HG03139 (cell line): ENCODE measurements at regions not wholly inside any gene's neighbourhood (a gene's known extent, or its start where the extent isn't known, plus 50 kb on each side); places are given as distances from the start of the nearest gene placed in this dataset.
"Not testable (repeated sequence)": the region's sequence is repeated elsewhere in the genome, so short reads cannot be mapped to it uniquely, and the experiment has no call there.

Source experiments
- ATAC-seq: cut with Tn5 transposase; IDR thresholded peaks from one replicate; pipeline ENCODE4 v1.9.1; 2021; ENCODE audit not compliant: unreplicated experiment

DNA sequence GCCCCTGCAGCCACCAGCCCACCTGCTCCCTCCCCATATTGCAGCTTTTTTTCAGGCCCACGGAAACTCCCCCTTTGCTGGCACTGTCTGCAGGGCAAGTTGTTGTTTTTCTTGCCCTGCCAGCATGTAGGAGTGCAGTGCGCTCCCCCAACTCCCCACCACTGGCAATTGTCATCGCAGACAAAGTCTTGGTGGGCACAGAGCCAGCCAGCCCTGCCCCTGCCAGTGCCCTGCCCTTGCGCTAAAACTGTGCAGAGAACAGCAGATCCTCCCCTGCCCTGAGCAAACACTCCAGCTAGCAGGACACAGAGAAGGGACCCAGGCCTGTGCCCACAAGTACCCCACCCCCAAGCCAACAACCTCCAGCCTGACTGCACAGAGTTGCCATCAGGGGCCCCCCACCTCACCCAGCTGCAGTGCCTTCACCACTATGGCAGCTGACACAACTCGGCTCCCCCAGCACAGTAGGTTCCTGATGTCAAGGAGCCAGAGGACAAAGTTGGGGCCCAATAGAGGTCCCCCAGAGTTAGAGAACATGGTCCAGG, 158.1 kb upstream of the ARHGAP42 start:
- no peak for ATAC-seq

GRCh38 chr11:100531290-100531689, 155.8 kb upstream of the ARHGAP42 start:
- not testable (repeated sequence) for ATAC-seq

DNA sequence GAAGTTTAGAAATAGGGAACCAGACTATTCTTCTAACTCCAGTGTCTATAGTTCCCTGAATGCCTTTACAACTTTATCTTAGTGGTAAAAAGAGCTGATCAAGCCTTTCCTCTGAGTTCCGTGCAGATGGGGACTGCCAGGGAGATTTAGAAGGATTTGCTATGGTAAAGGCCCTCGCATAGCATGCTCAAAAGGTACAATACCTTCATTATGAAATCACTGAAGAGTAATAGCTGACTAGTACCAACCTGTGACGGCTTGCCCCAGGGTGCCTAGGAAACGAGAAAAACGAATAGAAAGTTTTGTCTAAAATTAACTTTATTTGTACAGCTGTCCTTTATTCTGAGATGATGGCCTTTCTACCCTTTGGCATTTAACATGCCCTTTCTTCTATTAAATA, 150.1 kb upstream of the ARHGAP42 start:
- ATAC-seq: no peak

DNA sequence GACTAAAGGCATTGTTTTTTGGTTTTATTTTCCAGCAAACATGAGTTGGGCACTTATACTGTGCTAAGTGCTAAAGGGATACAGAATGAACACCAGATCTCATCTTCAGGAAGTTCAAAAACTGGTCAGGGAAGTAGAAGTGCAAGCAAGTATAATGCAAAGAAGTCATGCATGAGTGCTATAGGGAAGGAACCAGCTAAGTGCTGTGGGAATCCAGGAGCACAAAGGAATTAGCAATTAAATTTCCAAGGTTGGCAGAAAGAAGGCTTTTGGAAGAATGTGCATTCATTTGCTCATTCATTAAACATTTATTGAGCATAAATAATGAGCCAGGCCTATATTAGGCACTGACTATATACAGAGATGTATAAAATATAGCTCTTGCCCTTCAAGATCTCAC, 143.7 kb upstream of the ARHGAP42 start:
- no peak for ATAC-seq

DNA sequence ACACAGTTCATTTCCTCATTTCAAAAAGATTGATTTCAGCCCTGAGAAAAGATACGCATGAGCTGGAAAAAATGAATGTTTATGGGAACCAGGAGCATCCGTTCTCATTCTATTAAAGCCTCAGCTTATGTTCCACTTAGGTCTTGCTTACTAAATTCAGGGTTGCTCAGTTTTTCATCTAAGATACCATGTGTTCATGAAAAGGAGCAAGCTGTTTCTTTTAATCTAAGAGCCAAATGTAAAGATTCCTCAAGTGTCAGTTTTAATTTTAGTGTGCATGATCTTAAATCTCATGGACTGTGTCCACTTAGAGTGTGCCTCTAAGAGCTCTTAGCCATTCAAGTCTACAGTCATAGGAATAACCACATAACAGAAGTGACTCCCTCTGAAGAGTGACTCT, 141.5 kb upstream of the ARHGAP42 start:
- no peak for ATAC-seq

- no peak for ATAC-seq
These were observed 141.1 kb upstream of the ARHGAP42 start for GRCh38 chr11:100545970-100546369.

GRCh38 chr11:100546714-100547113, 140.4 kb upstream of the ARHGAP42 start:
- no peak for ATAC-seq

DNA sequence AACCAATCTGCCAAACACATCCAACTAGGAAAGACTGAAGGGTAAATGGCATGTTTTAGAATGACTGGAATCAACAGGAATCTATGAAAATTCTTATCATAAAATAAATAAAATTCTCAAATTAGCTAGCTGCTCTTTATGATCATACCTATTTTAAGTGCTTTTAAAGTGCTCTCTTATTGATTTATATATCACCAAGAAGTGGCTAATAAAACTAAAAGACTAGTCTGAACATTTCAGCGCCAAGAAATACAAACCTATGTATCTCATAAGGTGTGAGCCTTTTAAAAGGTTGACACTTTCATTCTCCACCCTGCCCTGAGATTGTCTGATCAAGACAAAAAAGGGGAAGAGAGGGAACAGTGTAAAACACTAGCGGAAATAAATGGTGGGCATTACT, 136.8 kb upstream of the ARHGAP42 start:
- no peak for ATAC-seq

DNA sequence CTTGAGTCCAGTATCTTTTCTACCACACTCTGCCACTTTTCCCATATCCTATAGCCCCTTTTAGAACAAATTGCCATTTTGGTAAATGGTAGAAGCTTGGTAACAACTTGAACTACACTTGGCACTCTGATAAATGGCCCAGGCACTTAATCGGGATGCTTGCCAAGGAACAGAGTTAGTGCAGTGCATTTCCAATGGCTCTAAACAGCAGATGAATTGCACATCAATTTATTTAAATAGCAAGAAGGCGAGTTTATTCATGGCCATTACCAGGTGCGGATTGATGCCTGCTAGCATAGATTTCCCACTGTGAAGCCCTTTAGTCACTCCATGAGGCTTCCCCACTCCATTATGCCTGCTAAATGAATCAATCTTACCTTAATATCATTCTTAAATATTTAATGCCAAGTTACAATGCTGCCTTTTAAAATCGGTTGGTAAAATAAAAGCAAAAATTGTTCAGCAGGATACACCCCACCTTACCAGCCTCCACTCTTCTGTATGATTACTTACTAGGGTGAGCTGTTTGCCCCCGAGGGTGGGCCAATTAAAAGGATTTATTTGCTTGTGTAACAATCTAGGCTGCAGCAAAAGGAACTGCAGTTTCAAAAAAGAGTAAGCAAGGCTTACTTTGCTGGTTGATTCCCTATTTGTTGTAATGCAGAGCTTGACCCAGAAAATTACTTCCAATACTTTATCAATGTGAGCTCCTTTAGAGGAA, 136.0 kb upstream of the ARHGAP42 start:
- ATAC-seq: no peak

- no peak for ATAC-seq
These were observed 131.2 kb upstream of the ARHGAP42 start for GRCh38 chr11:100555931-100556330.

DNA sequence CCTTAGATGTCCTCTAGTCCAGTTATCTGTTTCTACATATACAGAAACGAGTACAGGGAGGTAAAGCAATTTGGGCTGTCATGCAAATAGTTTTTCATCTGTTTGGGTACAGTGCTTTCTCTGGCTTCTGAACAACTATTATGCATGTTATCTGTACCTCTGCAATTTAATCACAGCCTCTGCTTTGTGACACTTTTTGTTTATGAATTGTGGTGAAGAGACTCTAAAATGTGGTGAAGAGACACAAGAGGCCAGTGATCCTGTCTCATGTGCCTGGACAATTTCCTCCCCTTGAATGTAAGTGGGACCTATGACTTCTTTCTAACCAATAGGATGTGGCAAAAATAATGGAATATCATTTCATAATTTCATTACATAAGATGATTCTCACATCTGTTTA, 130.3 kb upstream of the ARHGAP42 start:
- ATAC-seq: no peak

- ATAC-seq: no peak
These were observed 129.1 kb upstream of the ARHGAP42 start for GRCh38 chr11:100557830-100558611.

DNA sequence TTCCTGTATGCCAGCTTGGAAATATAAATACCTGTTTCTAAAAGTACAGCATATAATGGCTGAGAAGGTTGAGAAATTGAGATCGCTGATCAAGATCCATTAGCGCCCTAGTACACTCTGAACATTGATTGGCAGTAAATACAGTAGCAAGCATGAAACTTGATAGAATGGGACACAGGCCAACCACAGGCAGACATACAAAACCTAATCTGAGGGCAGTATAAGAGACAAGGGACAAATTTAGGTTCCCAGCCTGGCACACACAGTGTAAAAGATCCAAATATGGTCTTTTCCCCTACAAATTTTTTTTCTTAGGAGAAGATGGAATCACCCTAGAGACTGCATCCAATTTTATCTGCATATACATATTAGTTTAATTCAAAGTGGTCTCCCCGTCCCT, 126.5 kb upstream of the ARHGAP42 start:
- no peak for ATAC-seq

DNA sequence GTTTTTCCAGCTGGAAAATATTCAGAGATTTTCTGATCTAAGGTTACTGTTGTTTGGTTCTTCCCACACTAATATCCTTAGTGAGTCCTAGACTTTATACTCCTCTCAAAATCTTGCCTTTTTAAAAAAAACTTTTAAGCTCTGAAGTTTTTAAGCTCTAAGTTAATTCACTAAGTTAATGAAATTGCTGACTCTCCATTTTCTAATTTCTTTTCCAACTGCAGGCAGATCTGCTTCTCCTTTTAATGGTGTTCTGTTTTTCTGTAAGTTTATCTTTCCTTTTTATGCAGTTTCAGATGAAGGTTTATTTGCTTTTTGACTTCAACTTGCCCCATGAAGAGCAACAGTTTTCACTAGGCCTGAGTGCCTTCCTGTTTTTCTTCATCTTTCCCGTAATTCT, 125.8 kb upstream of the ARHGAP42 start:
- no peak for ATAC-seq

DNA sequence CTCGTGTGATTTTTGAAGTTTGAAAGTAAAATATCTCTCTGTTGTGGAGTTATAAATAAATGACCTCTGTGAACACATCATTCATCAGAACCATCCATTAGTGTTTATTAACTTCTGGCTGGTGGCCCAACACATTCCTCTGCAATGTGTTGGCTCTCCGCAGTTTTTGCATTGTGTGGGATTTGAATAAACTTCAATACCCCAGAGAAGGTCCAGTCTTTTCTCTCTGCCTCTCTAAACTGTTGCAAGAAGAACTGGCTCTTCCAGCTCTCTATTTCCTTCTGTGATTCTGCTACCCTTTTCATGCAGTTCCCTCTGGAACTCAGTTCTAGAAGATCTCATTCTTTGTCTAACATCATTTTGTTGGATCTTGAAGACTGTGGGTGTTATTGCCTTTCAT, 125.0 kb upstream of the ARHGAP42 start:
- no peak for ATAC-seq

GRCh38 chr11:100563541-100564280, 123.4 kb upstream of the ARHGAP42 start:
- ATAC-seq: no peak

DNA sequence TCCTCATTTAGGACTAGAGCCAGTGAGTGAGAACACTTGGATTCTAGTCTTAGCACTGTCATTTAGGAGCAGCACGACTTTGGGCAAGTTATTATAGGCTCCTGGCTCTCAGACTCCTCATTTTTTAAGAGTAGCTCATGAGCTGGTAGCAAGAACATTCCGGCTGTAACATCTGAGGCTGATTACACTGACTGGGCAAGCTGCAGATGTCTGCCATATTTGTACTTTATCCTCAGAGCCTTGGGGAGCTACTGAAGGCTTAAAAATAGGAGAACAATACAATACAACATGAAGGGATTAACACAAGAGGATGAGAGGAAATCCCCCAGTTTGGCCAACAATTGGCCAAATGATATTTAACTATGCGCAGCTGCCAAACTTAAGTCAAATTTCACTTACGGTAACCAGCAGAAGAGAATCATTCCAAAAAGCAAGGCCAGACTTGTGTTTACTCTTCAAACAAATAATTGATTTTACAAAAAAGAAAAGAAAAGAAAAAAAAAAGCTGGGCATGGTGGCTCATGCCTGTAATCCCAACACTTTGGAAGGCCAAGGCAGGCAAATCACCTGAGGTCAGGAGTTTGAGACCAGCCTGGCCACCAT, 113.1 kb upstream of the ARHGAP42 start:
- ATAC-seq: no peak

GRCh38 chr11:100574894-100575769, 112.0 kb upstream of the ARHGAP42 start:
- no peak for ATAC-seq

- peak; percentile 78 for ATAC-seq
These were observed 111.0 kb upstream of the ARHGAP42 start for GRCh38 chr11:100575860-100576717.
